GM23248 (cell line): ENCODE measurements at regions not wholly inside any gene's neighbourhood (a gene's known extent, or its start where the extent isn't known, plus 50 kb on each side); places are given as distances from the start of the nearest gene placed in this dataset.

Source experiments
- EZH2 ChIP-seq: fragments of 200-600 bp; sonication (generic); IDR thresholded peaks from 2 replicates; pipeline ENCODE4 v1.6.1; 2018; ENCODE audit warnings: antibody characterized with exemption, mild to moderate bottlenecking; ENCODE audit not compliant: insufficient read depth, poor library complexity, severe bottlenecking
- EZH2phosphoT487 ChIP-seq: fragments of 200-600 bp; sonication (generic); IDR thresholded peaks from 2 replicates; pipeline ENCODE4 v1.6.1; 2018; ENCODE audit warnings: antibody characterized with exemption, moderate library complexity, mild to moderate bottlenecking, low read depth; ENCODE audit not compliant: insufficient read depth

GRCh38 chr15:56533731-56534403 is 68.9 kb upstream of the MNS1 start:
- TF ChIP-seq EZH2 (no peak), EZH2phosphoT487 (no peak)
